ENCODE measurements at regions not wholly inside any gene's neighbourhood (a gene's known extent, or its start where the extent isn't known, plus 50 kb on each side); places are given as distances from the start of the nearest gene placed in this dataset.

GRCh38 chr6:164554700-164555476 is 754.5 kb downstream of the C6orf118 start:
- TF ChIP-seq EZH2 (IDR thresholded peaks at IDR 0.05) (no peak), POLR2AphosphoS5 (IDR thresholded peaks at IDR 0.05; ENCODE audit: borderline replicate concordance, low read depth, low read length) (no peak)
